ENCODE measurements at regions not wholly inside any gene's neighbourhood (a gene's known extent, or its start where the extent isn't known, plus 50 kb on each side); places are given as distances from the start of the nearest gene placed in this dataset.

DNA sequence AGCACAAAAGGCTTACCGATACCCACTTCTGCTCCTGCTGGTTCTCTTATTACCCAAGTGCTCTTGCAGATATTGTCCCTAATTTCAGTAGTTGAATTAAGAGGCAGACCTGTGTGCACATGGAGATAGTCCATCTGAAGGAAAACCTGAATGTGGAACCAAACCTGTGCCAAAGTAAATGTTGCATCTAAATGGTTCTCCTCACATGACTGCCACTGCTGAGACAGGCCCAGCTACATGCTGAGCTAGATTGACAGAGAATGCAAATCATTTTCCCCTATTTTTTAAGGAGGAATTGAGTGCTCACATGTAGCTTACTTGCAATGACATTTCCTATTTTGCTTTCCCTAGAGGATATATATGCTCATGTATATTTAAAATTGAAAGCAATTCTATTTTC, 609.1 kb upstream of the TECRL start:
- Histone ChIP-seq H3K4me3 (no peak overlapping the region), H3K9me3 (no peaks in the 10 kb centered on the region), H3K27ac (no peak overlapping the region), H3K27me3 (no peaks in the 10 kb centered on the region), H3K36me3 (no peaks in the 10 kb centered on the region), H3K4me1 (no peaks in the 10 kb centered on the region)
- WGBS, 2 donors (ENCODE audit: low coverage in 1 of 2): 93 to 100% methylated on average over 1 of the region's 1 CpG
- intact Hi-C loops (cut with DNase I; ENCODE audit: low total_unique reads) (no loop called here), in situ Hi-C loops (cut with MboI; ENCODE audit: low pct_ligation_motif_present in 1 of 4, low pct_unique_long_range_greater_than_20kb in 1 of 4, low sequenced_read_pairs in 3 of 4) (no loop called here)
- DNase-seq: no peak
- TF ChIP-seq, protein P1, sequence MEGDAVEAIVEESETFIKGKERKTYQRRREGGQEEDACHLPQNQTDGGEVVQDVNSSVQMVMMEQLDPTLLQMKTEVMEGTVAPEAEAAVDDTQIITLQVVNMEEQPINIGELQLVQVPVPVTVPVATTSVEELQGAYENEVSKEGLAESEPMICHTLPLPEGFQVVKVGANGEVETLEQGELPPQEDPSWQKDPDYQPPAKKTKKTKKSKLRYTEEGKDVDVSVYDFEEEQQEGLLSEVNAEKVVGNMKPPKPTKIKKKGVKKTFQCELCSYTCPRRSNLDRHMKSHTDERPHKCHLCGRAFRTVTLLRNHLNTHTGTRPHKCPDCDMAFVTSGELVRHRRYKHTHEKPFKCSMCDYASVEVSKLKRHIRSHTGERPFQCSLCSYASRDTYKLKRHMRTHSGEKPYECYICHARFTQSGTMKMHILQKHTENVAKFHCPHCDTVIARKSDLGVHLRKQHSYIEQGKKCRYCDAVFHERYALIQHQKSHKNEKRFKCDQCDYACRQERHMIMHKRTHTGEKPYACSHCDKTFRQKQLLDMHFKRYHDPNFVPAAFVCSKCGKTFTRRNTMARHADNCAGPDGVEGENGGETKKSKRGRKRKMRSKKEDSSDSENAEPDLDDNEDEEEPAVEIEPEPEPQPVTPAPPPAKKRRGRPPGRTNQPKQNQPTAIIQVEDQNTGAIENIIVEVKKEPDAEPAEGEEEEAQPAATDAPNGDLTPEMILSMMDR (IDR thresholded peaks at IDR 0.05): no peak
- TF ChIP-seq POLR2AphosphoS5 (IDR thresholded peaks at IDR 0.05): no peak
- no peak for TF ChIP-seq EP300 (IDR thresholded peaks at IDR 0.05; ENCODE audit: low read depth)
- no peak for TF ChIP-seq POLR2A (IDR thresholded peaks at IDR 0.05)

DNA sequence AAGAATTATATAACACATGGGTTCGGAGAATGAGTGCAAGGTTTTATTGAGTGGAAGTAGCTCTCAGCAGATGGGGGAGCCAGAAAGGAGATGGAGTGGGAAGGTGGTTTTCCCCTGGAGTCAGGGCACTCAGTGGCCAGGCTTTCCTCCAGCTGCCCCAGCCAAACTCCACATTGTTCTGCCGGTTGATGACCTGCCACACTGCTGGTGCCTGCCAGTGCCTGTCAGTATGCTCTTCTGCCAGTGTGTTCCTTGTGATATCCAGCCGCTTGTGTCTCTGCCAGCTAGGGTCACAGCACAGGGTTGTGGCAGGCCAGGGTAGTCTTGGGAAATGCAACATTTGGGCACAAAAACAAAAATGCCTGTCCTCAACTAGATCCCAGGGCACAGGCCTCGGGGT, 604.8 kb upstream of the TECRL start:
- in situ Hi-C loops (cut with MboI; ENCODE audit: low pct_ligation_motif_present in 1 of 4, low pct_unique_long_range_greater_than_20kb in 1 of 4, low sequenced_read_pairs in 3 of 4): no loop called here
- no peak for TF ChIP-seq EP300 (IDR thresholded peaks at IDR 0.05; ENCODE audit: low read depth)
- no peak for TF ChIP-seq POLR2AphosphoS5 (IDR thresholded peaks at IDR 0.05)
- TF ChIP-seq, protein P1 (IDR thresholded peaks at IDR 0.05): no peak
- no peak for TF ChIP-seq POLR2A (IDR thresholded peaks at IDR 0.05)
- Histone ChIP-seq H3K27ac (no peak overlapping the region), H3K4me1 (no peaks in the 10 kb centered on the region), H3K9me3 (no peaks in the 10 kb centered on the region), H3K4me3 (no peak overlapping the region), H3K36me3 (no peaks in the 10 kb centered on the region), H3K27me3 (no peaks in the 10 kb centered on the region)
- WGBS, 2 donors (ENCODE audit: low coverage in 1 of 2): 77% methylated on average over 4 of the region's 4 CpGs; no CpG with 5 or more reads in 1 of the 2 donors
- intact Hi-C loops (cut with DNase I; ENCODE audit: low total_unique reads): no loop called here
- DNase-seq: no peak

DNA sequence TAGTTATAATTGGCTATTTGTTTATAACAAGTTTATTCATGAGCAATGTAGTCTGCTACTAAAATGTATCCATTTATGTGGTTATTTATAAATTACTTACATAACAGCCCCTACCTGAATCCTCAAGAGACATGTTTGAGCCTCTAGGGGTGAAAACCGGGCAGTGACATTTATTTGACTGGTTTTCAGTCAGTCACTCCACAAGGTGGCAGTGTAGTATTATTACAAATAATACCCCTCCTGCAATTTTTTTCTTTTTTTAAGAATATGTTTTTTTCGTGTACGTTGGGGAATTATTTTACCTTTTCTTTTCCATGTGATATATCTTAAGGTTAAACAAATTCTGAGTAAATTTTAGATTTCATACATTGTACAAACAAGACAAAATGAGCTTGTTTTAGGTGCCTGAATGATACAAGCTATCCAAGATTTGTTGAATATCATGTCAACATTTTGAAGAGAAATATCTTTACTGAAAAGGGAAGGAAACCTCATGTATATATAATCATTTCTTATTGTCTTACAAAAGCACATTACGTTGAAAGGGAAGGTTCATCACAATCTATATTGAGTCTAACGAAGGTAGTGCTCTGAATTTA, 598.7 kb upstream of the TECRL start:
- no peaks in the 10 kb centered on the region for H3K9me3 ChIP-seq
- DNase-seq: no peak
- H3K4me1 ChIP-seq: no peaks in the 10 kb centered on the region
- H3K27ac ChIP-seq: no peak overlapping the region
- TF ChIP-seq, protein P1 (IDR thresholded peaks at IDR 0.05): peak in 4 of 5 experiments; percentile 41 to 50 (median 42)
- TF ChIP-seq POLR2AphosphoS5 (IDR thresholded peaks at IDR 0.05): no peak
- in situ Hi-C loops (cut with MboI; ENCODE audit: low pct_ligation_motif_present in 1 of 4, low pct_unique_long_range_greater_than_20kb in 1 of 4, low sequenced_read_pairs in 3 of 4) (no loop called here), intact Hi-C loops (cut with DNase I; ENCODE audit: low total_unique reads) (no loop called here)
- no peaks in the 10 kb centered on the region for H3K36me3 ChIP-seq
- 31 to 41% methylated on average over 5 of the region's 5 CpGs for WGBS, 2 donors (ENCODE audit: low coverage in 1 of 2)
- H3K27me3 ChIP-seq: no peaks in the 10 kb centered on the region
- no peak overlapping the region for H3K4me3 ChIP-seq

DNA sequence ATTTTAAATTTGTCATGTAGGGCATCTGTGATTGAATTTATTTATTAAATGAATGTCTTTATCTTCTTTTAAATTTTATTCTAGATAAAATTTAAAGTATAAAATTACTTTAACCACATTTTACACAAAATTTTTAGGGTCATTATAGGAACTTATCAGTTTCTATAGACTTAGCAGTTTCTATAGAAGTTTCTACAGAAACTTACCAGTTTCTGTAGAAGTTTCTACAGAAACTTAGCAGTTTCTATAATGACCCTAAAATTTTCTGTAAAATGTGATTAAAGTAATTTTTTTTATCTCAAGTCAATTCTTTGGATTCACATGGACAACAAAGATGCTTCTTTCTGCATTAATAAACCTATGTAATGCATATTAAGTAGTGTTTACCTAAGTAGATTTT, 565.9 kb upstream of the TECRL start:
- Histone ChIP-seq H3K36me3 (no peaks in the 10 kb centered on the region), H3K27me3 (no peaks in the 10 kb centered on the region), H3K4me3 (no peak overlapping the region), H3K9me3 (no peaks in the 10 kb centered on the region), H3K27ac (no peak overlapping the region), H3K4me1 (no peaks in the 10 kb centered on the region)
- in situ Hi-C loops (cut with MboI; ENCODE audit: low pct_ligation_motif_present in 1 of 4, low pct_unique_long_range_greater_than_20kb in 1 of 4, low sequenced_read_pairs in 3 of 4): no loop called here
- no peak for TF ChIP-seq EP300 (IDR thresholded peaks at IDR 0.05; ENCODE audit: low read depth)
- TF ChIP-seq, protein P1 (IDR thresholded peaks at IDR 0.05): no peak
- TF ChIP-seq POLR2AphosphoS5 (IDR thresholded peaks at IDR 0.05): no peak
- TF ChIP-seq POLR2A (IDR thresholded peaks at IDR 0.05): no peak
- no peak for DNase-seq
- intact Hi-C loops (cut with DNase I; ENCODE audit: low total_unique reads): no loop called here

Measured in transverse colon (tissue), 4 donors.